LNCaP clone FGC (cell line): ENCODE measurements at regions not wholly inside any gene's neighbourhood (a gene's known extent, or its start where the extent isn't known, plus 50 kb on each side); places are given as distances from the start of the nearest gene placed in this dataset.

ENCODE experiments used
- DNase-seq: peaks from one replicate; pipeline ENCODE4 v3.0.0-alpha.2; 2011; ENCODE audit warnings: low read depth
- H3K4me3 ChIP-seq: 2 replicates; pipeline ENCODE4 v1.5.1; 2011; ENCODE audit warnings: mild to moderate bottlenecking, low read depth, low read length, control low read depth
- TF ChIP-seq, protein P1 (sequence below): IDR thresholded peaks from 2 replicates; pipeline ENCODE4 v1.5.1; 2012; ENCODE audit warnings: mild to moderate bottlenecking; ENCODE audit not compliant: control insufficient read depth, insufficient read depth; ENCODE audit errors: extremely low read depth

- DNase-seq, result no peak
- no peak overlapping the region for H3K4me3 ChIP-seq
- TF ChIP-seq, protein P1, sequence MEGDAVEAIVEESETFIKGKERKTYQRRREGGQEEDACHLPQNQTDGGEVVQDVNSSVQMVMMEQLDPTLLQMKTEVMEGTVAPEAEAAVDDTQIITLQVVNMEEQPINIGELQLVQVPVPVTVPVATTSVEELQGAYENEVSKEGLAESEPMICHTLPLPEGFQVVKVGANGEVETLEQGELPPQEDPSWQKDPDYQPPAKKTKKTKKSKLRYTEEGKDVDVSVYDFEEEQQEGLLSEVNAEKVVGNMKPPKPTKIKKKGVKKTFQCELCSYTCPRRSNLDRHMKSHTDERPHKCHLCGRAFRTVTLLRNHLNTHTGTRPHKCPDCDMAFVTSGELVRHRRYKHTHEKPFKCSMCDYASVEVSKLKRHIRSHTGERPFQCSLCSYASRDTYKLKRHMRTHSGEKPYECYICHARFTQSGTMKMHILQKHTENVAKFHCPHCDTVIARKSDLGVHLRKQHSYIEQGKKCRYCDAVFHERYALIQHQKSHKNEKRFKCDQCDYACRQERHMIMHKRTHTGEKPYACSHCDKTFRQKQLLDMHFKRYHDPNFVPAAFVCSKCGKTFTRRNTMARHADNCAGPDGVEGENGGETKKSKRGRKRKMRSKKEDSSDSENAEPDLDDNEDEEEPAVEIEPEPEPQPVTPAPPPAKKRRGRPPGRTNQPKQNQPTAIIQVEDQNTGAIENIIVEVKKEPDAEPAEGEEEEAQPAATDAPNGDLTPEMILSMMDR, result no peak
These were observed 839.9 kb downstream of the CCSER2 start for GRCh38 chr10:85168243-85168642.

GRCh38 chr10:85170026-85170425 lies 841.6 kb downstream of the CCSER2 start:
- H3K4me3 ChIP-seq, result no peak overlapping the region
- no peak for DNase-seq
- TF ChIP-seq, protein P1, result no peak

DNA sequence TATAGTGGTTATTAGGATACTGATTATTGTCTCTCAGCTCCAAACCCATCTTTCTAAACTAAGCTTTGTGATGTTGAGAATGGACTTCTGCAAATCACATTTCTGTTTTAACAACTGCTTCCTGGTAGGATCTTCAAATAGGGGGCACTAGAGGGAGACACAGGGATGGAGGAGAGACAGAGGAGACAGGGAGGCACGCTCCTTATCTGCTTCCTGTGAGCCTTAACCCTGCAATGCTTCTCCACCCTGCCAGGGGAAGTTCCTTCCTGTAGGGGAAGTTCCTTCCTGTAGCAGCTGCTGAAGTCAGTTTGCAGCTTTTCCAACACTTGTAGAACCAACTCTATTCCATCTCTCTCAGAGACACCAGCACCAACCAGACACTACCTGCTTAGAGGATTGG lies 847.2 kb downstream of the CCSER2 start:
- H3K4me3 ChIP-seq, result no peak overlapping the region
- TF ChIP-seq, protein P1, result no peak
- DNase-seq, result no peak

DNA sequence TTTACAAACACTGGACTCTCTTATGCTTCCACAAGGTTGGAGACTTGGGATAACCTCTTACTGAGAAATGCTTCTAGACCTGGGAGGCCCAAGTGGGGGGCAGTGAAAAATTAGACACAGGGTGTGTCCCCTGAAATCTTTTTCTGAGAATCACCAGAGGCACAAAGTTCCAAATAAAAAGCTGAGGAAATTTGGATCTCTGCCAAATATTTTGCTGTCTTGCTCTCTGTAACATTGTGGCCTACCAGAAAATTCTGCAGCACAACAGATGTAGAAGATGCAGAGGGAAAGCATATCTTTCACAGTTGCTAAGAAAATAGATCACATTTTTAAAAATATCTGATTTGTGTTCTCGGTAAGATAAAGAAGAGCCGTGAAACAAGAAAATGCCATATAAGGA lies 849.4 kb downstream of the CCSER2 start:
- H3K4me3 ChIP-seq, result no peak overlapping the region
- TF ChIP-seq, protein P1, result no peak
- DNase-seq, result no peak

DNA sequence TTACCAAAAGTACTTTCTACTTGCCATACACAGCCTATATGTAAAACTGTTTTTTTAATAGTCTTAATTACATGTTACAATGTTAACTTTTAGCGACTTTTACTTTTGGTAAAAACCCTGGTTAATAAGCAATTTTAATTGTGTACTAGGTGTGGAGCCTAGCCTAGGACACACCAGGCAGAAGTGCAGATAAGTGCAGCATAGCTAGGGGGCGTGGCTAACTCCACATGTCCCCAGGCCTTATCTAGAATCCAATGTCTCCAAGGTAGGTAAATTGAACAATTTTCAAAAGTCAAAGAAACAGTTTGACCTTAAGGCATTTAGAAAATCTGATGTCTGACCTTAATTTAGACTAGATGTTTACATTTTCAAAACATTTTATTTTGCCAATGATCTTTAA lies 858.7 kb downstream of the CCSER2 start:
- H3K4me3 ChIP-seq, result no peak overlapping the region
- DNase-seq, result no peak
- TF ChIP-seq, protein P1, result no peak

- no peak overlapping the region for H3K4me3 ChIP-seq
- DNase-seq, result no peak
- TF ChIP-seq, protein P1, result no peak
These were observed 860.5 kb downstream of the CCSER2 start for GRCh38 chr10:85188770-85189484.

DNA sequence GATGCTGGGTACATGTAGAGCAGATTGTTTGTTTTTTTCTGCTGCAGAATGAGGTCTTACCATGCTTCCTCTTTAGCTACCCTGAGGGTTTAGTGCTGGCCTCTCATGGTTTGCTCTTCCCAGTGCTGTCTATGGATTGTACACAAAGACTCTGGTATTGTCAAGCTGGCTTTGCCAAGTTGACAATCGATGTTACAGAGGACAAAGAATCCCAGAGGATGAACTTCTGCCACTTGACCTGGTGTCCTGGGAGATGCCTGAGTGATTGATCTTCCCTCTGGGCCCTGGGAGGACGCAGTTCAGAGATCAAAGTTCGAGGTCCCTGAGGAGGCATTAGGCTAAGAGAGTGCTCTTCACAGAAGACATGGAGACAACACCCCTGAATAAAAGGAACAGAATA lies 865.4 kb downstream of the CCSER2 start:
- TF ChIP-seq, protein P1, result no peak
- DNase-seq, result no peak

More for the DNA sequence above, 865.4 kb downstream of the CCSER2 start:
- H3K4me3 ChIP-seq, result no peak overlapping the region
